Epithelial cell of prostate (primary cell): ENCODE measurements at regions not wholly inside any gene's neighbourhood (a gene's known extent, or its start where the extent isn't known, plus 50 kb on each side); places are given as distances from the start of the nearest gene placed in this dataset.

Source experiments
- DNase-seq: peaks from one replicate; pipeline ENCODE4 v3.0.0-alpha.2; 2011; ENCODE audit warnings: low read depth, low spot score
- H3K27ac ChIP-seq: fragments of 450-650 bp; 2 replicates; pipeline ENCODE4 v1.5.1; 2017; ENCODE audit warnings: mild to moderate bottlenecking

DNA sequence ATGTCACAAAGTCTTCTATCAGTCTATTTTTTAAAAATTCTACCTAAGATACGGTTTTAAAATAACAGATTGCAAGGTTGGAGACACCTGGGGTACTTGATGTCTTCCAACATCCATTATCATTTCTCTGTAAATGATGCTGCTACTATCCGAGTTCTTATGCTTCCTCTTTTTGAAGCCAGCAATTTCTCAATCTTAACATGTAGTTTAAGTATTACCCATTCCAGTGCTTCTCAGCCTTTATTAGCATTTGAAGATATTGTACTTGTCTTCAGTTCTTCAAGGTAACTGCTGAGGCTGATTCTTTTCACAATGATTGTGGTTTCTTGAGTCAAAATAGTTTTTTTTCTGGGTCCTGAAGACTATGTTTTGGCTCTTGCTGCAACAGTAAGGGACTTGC is 96.4 kb upstream of the SELENOP start:
- no peak overlapping the region for H3K27ac ChIP-seq

GRCh38 chr5:42905827-42906226 is 94.1 kb upstream of the SELENOP start:
- no peak overlapping the region for H3K27ac ChIP-seq
- no peak for DNase-seq

More for the DNA sequence above, 96.4 kb upstream of the SELENOP start:
- DNase-seq: no peak

GRCh38 chr5:42900734-42901133 is 89.0 kb upstream of the SELENOP start:
- no peak for DNase-seq
- H3K27ac ChIP-seq: no peak overlapping the region

DNA sequence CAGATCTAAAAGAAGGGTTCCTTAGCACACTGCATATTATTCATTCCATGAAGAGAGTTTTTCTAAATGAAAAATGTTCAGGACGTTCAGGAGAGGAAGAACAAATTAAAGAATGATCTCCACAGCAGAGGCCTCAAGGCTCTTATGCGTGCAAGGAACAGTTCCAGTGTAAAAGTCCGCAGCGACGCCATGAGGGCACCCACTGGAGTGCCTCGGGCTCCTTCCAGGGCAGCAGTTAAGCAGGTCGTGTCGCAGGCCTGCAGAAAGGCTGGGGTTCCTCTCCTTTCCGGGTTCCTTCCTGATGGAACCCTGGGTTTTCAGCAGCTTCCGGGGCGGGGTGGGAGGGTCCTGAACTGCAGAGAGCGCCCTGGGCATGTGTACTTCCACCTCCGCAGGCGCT is 87.1 kb upstream of the SELENOP start:
- no peak for DNase-seq
- H3K27ac ChIP-seq: no peak overlapping the region

- no peak overlapping the region for H3K27ac ChIP-seq
- no peak for DNase-seq
These were observed 84.8 kb upstream of the SELENOP start for GRCh38 chr5:42896523-42896922.

DNA sequence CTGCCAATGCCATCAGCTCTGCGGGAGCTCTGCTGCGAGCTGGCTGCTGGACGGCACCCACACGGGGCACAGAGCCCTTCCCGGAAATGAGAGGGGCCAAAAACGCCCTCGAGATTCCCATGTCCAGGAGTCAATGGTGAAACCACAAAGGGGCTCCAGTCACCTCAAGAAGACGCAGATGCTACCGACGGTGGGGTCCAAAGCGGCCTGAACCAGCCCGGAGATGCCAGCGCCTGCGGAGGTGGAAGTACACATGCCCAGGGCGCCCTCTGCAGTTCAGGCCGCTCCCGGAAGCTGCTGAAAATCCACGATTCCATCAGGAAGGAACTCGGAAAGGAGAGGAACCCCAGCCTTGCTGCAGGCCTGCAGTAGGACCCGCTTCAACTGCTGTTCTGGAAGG is 82.4 kb upstream of the SELENOP start:
- no peak for DNase-seq
- no peak overlapping the region for H3K27ac ChIP-seq

- no peak overlapping the region for H3K27ac ChIP-seq
- no peak for DNase-seq
These were observed 77.7 kb upstream of the SELENOP start for GRCh38 chr5:42889311-42889933.

- no peak for DNase-seq
- no peak overlapping the region for H3K27ac ChIP-seq
These were observed 77.1 kb upstream of the SELENOP start for GRCh38 chr5:42888771-42889170.

GRCh38 chr5:42887575-42887974 is 75.9 kb upstream of the SELENOP start:
- no peak for DNase-seq
- H3K27ac ChIP-seq: peak overlapping the region; percentile 54

DNA sequence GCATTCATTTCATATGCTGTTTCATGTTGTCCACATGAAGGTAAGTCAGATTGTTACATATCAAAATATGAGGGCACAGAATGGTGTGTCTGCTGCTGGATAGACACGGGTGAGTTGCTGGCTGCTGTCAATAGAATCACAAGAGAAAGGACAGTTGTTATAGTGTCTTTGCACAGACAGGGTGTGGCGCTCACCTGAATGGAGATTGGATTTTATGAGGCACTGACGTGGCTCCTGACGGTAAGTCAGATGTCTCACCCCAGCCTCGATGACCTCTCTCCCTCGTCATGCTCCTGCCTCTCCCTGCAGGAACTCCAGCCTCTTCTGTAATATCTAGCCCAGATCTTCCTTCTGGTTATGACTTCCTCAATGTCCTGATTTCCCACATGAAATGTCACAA is 75.4 kb upstream of the SELENOP start:
- peak overlapping the region; percentile 54 for H3K27ac ChIP-seq
- DNase-seq: peak; percentile 82

- H3K27ac ChIP-seq: peak overlapping the region; percentile 54
- no peak for DNase-seq
These were observed 74.9 kb upstream of the SELENOP start for GRCh38 chr5:42886635-42887034.

GRCh38 chr5:42884326-42884725 is 72.6 kb upstream of the SELENOP start:
- H3K27ac ChIP-seq: no peak overlapping the region
- no peak for DNase-seq

- H3K27ac ChIP-seq: no peak overlapping the region
- DNase-seq: no peak
These were observed 69.9 kb upstream of the SELENOP start for GRCh38 chr5:42881416-42882117.

DNA sequence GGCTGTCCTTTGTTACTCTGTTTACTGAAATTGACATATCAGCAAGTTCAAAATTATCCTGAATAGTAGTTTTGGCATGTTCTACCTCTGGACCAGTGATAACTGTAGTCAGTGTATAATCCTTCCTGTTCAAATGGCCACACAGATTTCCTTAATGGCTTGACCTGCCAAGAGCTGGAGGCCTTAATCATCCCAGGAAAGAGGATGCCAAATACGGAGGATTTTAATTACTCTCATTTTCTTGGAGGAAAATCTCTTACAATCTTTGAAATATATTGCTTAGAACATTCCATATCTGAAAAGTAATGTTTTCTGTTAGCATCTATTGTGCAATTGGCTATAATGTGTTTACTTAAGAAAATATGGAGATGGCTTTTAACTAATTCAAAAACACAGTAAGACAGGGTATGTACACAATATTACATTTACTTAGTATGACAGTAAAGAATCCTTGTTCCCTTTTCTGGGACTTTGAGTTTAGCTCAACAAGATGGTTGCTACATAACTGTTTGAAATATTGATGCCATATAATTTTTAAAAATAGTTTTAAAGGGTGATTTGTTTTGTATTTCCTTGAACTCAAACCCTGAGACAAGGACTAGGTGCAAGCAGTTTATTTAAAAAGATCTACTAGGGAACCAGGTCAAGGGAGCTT is 68.9 kb upstream of the SELENOP start:
- DNase-seq: no peak
- no peak overlapping the region for H3K27ac ChIP-seq

DNA sequence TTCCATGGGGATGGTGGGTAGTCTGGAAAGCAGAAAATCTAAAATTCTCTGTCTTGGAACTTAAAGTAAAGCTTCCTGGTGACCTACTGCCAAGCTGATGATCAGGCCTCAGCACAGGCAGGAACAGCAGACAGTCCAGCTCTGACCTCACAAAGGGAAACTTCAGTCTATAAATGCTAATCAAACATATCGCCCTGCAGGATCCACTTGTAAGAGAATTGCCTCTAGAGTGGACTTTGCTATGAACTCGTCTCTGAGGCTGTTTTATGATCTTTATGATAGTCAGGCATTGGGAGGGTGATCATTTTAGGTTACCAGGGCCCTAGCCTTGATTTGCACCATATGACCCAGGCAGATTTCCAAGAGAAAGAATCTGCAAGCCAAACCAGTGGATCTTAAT is 67.6 kb upstream of the SELENOP start:
- DNase-seq: no peak
- H3K27ac ChIP-seq: no peak overlapping the region

GRCh38 chr5:42878550-42878949 is 66.9 kb upstream of the SELENOP start:
- no peak for DNase-seq
- H3K27ac ChIP-seq: no peak overlapping the region

DNA sequence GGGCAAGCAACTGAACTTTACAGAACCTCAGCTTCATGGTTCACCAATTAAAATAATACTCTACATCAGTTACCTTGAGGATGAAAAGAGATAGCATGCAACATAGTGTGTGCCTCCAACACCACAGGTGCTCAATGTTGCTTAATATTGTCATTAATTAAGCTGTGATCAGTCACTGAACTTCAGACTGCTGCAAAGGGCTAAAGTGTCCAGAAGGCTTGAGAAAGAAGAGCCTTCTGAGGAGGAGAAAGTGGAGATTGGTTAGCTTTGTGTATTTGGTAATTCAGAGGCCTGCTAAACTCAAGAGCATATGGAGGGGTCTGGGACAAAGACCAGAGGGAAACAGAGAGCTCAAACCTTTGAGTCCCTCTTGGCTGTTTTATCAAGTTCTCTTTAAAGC is 66.3 kb upstream of the SELENOP start:
- no peak overlapping the region for H3K27ac ChIP-seq
- no peak for DNase-seq

DNA sequence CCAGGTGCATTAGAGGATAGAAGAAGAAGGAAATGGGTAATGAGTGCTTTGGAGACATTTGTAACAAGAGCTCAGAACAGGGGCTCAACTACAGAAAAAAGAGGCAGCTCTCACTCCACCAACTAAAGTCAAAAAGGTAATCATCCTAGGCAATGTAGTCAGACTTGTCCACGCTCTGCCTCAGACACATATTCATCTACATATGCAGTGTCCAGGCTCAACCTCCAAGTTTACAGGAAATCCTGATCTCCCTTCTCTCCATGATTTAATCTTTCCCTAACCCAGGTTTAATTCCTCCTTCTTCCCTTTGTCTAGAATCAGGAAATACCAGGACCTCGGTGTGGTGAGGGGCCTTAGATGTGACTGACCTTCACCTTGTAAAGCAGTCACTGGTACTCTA is 65.7 kb upstream of the SELENOP start:
- no peak overlapping the region for H3K27ac ChIP-seq
- no peak for DNase-seq

DNA sequence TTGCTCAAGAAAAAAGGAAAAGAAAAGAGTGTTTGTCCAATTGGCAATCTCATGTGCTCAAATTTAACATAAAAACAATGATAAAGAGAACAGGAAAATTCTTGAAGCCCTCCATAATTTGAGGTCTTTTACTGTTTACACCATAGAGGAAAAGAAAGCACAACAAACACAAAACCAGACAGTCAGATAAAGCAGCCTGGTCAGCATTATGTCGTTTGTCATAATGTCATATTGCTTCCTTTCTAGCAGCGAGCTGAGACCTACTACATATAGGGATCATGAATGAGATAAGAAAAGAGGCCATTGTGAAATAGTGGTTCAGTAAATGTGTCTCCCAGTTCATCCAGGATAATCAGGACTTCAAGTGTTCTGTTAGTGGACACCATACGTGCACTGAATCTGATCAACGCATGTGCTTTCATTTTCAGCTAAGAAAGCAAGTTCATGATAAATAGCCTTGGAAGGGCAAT is 64.7 kb upstream of the SELENOP start:
- no peak overlapping the region for H3K27ac ChIP-seq
- no peak for DNase-seq

DNA sequence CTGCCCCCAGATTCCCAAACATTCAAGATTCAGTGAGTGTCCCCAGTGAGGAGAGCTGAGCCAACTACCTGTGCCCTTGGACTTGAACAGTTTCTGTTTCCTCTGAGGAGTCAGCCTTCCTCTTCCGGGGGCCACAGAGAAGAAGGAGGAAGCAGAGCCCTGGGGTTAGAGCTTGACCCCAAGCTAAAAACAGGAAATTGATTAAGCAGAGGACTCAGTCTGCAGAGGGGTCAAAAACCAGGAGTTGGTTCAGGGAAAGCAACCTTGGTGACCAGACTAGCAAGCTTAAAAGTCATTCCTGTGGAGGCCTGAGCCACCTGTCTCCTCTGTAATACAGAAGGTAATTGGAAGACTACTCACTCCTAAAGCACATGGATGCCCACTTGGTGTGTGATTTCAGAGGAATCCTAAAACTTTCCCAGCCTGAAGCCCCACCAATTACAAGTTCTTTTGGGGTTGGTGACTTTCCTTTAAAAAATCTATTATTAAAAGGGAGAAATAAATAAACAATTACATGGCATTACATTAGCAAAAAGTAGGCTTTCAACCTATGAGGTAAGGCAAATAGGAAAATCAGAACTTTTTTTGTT is 64.2 kb upstream of the SELENOP start:
- DNase-seq: no peak
- H3K27ac ChIP-seq: no peak overlapping the region

DNA sequence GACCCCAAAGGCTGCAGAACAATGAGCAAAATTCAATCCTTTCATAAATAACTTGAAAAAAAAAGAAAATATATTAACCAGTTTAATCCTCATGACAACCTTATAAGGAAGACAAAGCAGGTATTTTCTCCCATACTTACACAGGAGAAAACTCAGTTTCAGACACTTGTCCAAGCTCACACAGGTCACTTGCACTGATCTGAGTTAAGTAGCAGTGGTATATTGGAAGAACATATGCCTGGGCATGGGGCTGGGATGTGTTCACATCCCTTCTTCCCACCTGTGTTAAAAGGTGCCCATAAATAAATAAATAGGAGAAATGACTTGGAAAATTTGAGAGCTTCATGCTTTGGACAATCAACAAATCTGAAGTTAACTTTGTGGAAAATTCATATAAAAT is 63.5 kb upstream of the SELENOP start:
- DNase-seq: no peak
- no peak overlapping the region for H3K27ac ChIP-seq
